ENCODE measurements at regions not wholly inside any gene's neighbourhood (a gene's known extent, or its start where the extent isn't known, plus 50 kb on each side); places are given as distances from the start of the nearest gene placed in this dataset.

DNA sequence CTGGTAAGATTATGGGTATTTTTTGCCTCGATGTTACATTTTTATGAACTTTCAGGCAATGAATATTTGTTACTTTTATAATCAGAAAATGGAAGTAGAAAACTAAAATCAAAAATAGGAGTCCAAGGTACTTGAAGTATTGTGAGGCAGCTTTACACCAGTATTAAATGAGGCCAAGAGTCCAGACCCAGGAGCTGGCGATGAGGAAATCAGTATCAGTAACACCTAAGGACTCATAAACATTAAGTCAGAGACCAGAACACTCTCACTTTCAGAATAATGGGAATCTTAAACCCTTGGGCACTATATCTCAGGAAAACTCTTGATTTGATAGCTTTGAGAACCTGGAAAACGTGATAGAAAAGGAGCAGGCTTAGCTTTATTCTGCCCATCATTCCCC lies 208.8 kb downstream of the GXYLT1 start:
- TF ChIP-seq, protein P1, sequence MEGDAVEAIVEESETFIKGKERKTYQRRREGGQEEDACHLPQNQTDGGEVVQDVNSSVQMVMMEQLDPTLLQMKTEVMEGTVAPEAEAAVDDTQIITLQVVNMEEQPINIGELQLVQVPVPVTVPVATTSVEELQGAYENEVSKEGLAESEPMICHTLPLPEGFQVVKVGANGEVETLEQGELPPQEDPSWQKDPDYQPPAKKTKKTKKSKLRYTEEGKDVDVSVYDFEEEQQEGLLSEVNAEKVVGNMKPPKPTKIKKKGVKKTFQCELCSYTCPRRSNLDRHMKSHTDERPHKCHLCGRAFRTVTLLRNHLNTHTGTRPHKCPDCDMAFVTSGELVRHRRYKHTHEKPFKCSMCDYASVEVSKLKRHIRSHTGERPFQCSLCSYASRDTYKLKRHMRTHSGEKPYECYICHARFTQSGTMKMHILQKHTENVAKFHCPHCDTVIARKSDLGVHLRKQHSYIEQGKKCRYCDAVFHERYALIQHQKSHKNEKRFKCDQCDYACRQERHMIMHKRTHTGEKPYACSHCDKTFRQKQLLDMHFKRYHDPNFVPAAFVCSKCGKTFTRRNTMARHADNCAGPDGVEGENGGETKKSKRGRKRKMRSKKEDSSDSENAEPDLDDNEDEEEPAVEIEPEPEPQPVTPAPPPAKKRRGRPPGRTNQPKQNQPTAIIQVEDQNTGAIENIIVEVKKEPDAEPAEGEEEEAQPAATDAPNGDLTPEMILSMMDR (IDR thresholded peaks at IDR 0.05): no peak
- TF ChIP-seq POLR2A (IDR thresholded peaks at IDR 0.05): no peak
- 60 to 79% methylated on average over 3 of the region's 3 CpGs for WGBS, 2 donors
- Histone ChIP-seq H3K4me1 (no peaks in the 10 kb centered on the region), H3K36me3 (ENCODE audit: low read depth, missing control alignments) (no peaks in the 10 kb centered on the region), H3K27me3 (no peaks in the 10 kb centered on the region), H3K4me3 (no peak overlapping the region), H3K9me3 (no peaks in the 10 kb centered on the region), H3K27ac (no peak overlapping the region)
- DNase-seq: no peak
- intact Hi-C loops (cut with DNase I; ENCODE audit: low total_unique reads): no loop called here

DNA sequence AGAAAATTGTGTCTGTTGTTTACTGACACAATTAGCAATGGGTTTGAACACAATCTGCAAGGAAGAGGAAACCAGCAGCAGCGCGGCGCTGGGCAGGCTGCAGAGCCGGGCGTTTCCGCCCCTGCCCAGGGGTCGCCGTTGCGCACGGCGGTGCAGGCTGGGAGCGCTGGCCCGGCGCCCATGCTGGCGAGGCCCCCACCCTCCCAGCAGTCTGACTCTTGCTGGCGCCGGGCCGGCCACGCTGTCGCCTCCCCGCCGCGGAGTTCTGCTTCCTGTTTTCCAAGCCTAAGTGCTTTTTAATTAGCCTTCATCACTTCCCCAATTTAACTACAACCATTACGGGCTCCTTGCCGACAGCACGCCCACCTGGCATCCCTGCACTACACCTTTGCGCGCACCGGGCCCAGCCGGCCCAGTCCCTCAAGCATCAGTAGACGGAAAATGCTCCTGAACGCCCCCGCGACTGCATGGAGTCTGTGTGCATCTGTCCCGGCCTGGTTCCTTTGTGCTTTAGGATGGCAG lies 212.1 kb downstream of the GXYLT1 start:
- WGBS, 2 donors: 0% methylated on average over 12 to 35 of the region's 35 CpGs
- H3K36me3 ChIP-seq (ENCODE audit: low read depth, missing control alignments): no peaks in the 10 kb centered on the region
- intact Hi-C loops (cut with DNase I; ENCODE audit: low total_unique reads): no loop called here

DNA sequence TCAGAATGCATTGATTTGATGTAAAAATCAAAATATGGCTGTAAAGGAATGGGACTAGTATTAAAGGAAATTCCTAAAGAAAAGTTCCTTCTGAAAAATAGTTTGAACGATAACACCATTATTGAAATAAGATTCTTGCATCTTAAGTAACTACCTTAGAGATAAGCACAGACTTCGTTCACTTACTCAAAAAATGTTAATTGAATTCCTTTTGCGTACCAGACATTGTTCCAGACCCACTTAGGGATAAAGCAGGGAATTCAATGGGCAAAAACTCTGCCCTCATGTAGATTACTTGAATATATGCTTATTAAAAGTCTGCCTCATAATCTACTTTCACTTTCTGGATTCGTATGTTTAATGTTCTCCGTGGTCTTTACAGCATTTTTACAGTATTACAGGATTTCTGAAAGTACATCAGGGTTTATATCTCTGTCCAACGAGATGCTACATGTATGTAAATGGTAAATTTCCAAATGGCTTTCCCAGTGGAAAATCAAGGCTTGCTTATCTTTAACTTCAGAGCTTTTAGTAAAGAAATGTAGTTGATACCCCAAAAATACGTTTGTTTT lies 213.7 kb downstream of the GXYLT1 start:
- H3K36me3 ChIP-seq (ENCODE audit: low read depth, missing control alignments): no peaks in the 10 kb centered on the region
- H3K27me3 ChIP-seq: no peaks in the 10 kb centered on the region
- TF ChIP-seq POLR2A (IDR thresholded peaks at IDR 0.05): no peak
- TF ChIP-seq, protein P1 (IDR thresholded peaks at IDR 0.05): no peak
- H3K4me3 ChIP-seq: peak overlapping the region; percentile 22 to 27
- H3K4me1 ChIP-seq: no peaks in the 10 kb centered on the region
- intact Hi-C loops (cut with DNase I; ENCODE audit: low total_unique reads): no loop called here
- H3K9me3 ChIP-seq: no peaks in the 10 kb centered on the region
- H3K27ac ChIP-seq: peak overlapping the region in 1 of 2 donors; percentile 75
- WGBS, 2 donors: 19 to 31% methylated on average over 7 of the region's 7 CpGs
- DNase-seq: no peak

More for the DNA sequence above, 212.1 kb downstream of the GXYLT1 start:
- H3K27me3 ChIP-seq: no peaks in the 10 kb centered on the region
- no peaks in the 10 kb centered on the region for H3K9me3 ChIP-seq
- no peak for TF ChIP-seq POLR2A (IDR thresholded peaks at IDR 0.05)
- TF ChIP-seq, protein P1 (IDR thresholded peaks at IDR 0.05): no peak
- H3K4me3 ChIP-seq: peak overlapping the region; percentile 47 to 63
- H3K27ac ChIP-seq: peak overlapping the region in 1 of 2 donors; percentile 79
- DNase-seq: peak; percentile 66
- no peaks in the 10 kb centered on the region for H3K4me1 ChIP-seq

DNA sequence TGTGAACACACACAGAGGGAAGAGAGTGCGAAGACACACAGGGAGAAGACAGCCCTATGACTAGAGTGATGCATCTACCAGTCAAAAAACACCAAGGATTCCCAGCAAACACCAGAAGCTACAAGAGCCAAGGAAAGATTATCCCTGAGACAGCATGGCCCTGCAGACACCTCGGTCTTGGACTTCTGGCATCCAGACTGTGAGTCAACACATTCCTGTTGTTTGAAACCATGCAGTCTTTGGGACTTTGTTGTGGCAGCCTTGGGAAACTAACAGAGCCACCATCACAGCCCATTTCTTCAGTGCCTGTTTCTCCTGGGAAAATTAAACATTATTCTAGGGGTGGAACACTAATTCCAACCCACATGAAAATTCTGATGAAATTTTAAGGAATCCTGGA lies 220.6 kb downstream of the GXYLT1 start:
- no peaks in the 10 kb centered on the region for H3K9me3 ChIP-seq
- no peaks in the 10 kb centered on the region for H3K27me3 ChIP-seq
- intact Hi-C loops (cut with DNase I; ENCODE audit: low total_unique reads): no loop called here
- TF ChIP-seq, protein P1 (IDR thresholded peaks at IDR 0.05): no peak
- no peak for TF ChIP-seq POLR2A (IDR thresholded peaks at IDR 0.05)
- no peak for DNase-seq
- no peaks in the 10 kb centered on the region for H3K36me3 ChIP-seq (ENCODE audit: low read depth, missing control alignments)
- peak overlapping the region in 1 of 2 donors; percentile 52 for H3K27ac ChIP-seq
- WGBS, 2 donors: 58 to 80% methylated on average over 2 of the region's 2 CpGs
- H3K4me1 ChIP-seq: peaks cover 3% of the 10 kb centered on the region
- H3K4me3 ChIP-seq: no peak overlapping the region

DNA sequence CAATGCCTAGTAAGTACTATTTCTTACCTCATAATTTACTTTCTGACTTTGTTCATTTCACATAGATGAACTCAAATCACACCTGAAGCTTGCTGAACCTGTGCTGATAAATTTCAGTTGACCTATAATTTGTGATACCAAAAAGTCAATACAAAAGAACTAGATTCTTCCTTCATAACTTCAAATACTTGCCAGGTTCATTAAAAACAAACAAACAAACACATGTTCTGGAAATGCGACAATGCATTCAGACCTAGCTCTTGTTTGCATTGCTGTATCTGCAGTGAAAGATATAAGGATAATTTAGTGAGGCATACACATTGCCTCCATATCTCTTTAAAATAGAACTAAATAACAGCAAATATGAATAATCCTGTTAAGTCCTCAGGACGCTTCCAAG lies 221.3 kb downstream of the GXYLT1 start:
- intact Hi-C loops (cut with DNase I; ENCODE audit: low total_unique reads): no loop called here
- 91 to 93% methylated on average over 2 of the region's 2 CpGs for WGBS, 2 donors
- TF ChIP-seq, protein P1 (IDR thresholded peaks at IDR 0.05): no peak
- no peak for TF ChIP-seq POLR2A (IDR thresholded peaks at IDR 0.05)

More for the DNA sequence above, 221.3 kb downstream of the GXYLT1 start:
- Histone ChIP-seq H3K4me1 (peaks cover 3% of the 10 kb centered on the region), H3K27me3 (no peaks in the 10 kb centered on the region), H3K36me3 (ENCODE audit: low read depth, missing control alignments) (no peaks in the 10 kb centered on the region), H3K27ac (peak overlapping the region in 1 of 2 donors; percentile 52), H3K4me3 (no peak overlapping the region), H3K9me3 (no peaks in the 10 kb centered on the region)
- no peak for DNase-seq
